Stomach smooth muscle (tissue), 2 donors: ENCODE measurements at regions not wholly inside any gene's neighbourhood (a gene's known extent, or its start where the extent isn't known, plus 50 kb on each side); places are given as distances from the start of the nearest gene placed in this dataset.

ENCODE experiments used
- H3K27ac ChIP-seq: one replicate; pipeline ENCODE4 v1.7.0; 2013; ENCODE audit warnings: mild to moderate bottlenecking, low read length, inconsistent platforms
- H3K27me3 ChIP-seq, 2 donors: one replicate each; pipeline ENCODE4 v1.7.0; 2013; ENCODE audit warnings: low read length in 2 of 2; ENCODE audit not compliant: insufficient read depth in 2 of 2, control insufficient read depth in 1 of 2
- H3K36me3 ChIP-seq, 2 donors: one replicate each; pipeline ENCODE4 v1.7.0; 2013; ENCODE audit warnings: low read length in 2 of 2; ENCODE audit not compliant: control insufficient read depth in 2 of 2, insufficient read depth in 2 of 2
- H3K4me1 ChIP-seq: one replicate; pipeline ENCODE4 v1.7.0; 2013; ENCODE audit warnings: low read length; ENCODE audit not compliant: control insufficient read depth, insufficient read depth
- H3K4me3 ChIP-seq, 2 donors: one replicate each; pipeline ENCODE4 v1.7.0; 2013; ENCODE audit warnings: low read length in 2 of 2
- H3K9ac ChIP-seq, 2 donors: one replicate each; pipeline ENCODE4 v1.7.0; 2013; ENCODE audit warnings: low read length in 2 of 2, mild to moderate bottlenecking in 1 of 2
- H3K9me3 ChIP-seq, 2 donors: one replicate each; pipeline ENCODE4 v1.7.0; 2013; ENCODE audit warnings: low read length in 2 of 2; ENCODE audit not compliant: control insufficient read depth in 2 of 2
- donor health status: healthy.
- donor health status: Pancreatic carcinoma.

DNA sequence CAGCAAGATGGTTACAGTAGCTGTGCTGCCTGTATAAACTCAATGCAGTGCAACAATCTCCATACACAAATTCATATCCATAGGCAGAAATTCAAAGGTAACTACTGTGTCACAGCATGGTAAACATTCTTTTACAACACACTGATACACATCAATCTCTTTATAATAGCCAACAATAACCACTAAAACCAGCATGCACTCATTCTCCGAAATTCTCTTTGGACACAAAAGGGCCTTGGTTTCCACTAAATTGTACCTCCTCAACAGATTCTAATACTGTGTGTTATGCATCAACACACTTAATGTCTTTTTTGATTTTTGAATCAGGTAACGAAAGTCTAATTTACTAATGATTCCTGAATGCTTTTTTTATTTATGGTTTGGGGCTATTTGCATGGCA is 1323.7 kb downstream of the GRIK2 start:
- H3K9me3 ChIP-seq: no peaks in the 10 kb centered on the region
- H3K27me3 ChIP-seq: no peaks in the 10 kb centered on the region
- H3K4me1 ChIP-seq: no peaks in the 10 kb centered on the region
- H3K27ac ChIP-seq: no peak overlapping the region
- no peaks in the 10 kb centered on the region for H3K36me3 ChIP-seq
- H3K4me3 ChIP-seq: no peak overlapping the region
- H3K9ac ChIP-seq: no peak overlapping the region

GRCh38 chr6:102701019-102701418 is 1307.5 kb downstream of the GRIK2 start:
- Histone ChIP-seq H3K36me3 (no peaks in the 10 kb centered on the region), H3K27me3 (no peaks in the 10 kb centered on the region), H3K9ac (no peak overlapping the region), H3K9me3 (no peaks in the 10 kb centered on the region), H3K4me1 (no peaks in the 10 kb centered on the region), H3K27ac (no peak overlapping the region), H3K4me3 (no peak overlapping the region)

DNA sequence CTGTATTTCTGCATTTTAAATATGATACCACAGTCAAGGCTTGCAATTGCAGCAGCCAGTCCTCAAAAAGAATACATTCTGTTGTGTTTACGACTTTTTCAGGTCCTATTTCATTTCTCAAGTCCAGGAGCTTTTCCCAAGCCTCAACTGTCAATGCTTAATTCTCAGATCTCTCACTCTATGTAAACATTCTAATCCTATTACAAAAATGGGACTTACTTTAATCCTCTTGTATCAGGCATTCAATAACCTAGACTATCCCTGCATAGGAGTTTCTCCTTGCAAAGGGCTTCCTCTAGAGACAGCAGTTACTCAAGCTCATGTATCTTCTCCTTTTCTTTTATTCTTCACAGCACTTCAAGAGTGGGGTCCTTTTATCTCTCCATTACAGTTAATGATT is 1293.0 kb downstream of the GRIK2 start:
- H3K36me3 ChIP-seq: no peaks in the 10 kb centered on the region
- H3K27me3 ChIP-seq: no peaks in the 10 kb centered on the region

GRCh38 chr6:102680413-102680812 is 1286.9 kb downstream of the GRIK2 start:
- no peak overlapping the region for H3K4me3 ChIP-seq
- H3K9me3 ChIP-seq: no peaks in the 10 kb centered on the region
- no peaks in the 10 kb centered on the region for H3K4me1 ChIP-seq

More for the DNA sequence above, 1293.0 kb downstream of the GRIK2 start:
- no peak overlapping the region for H3K9ac ChIP-seq
- no peaks in the 10 kb centered on the region for H3K9me3 ChIP-seq
- H3K4me3 ChIP-seq: no peak overlapping the region
- H3K4me1 ChIP-seq: no peaks in the 10 kb centered on the region
- H3K27ac ChIP-seq: no peak overlapping the region

GRCh38 chr6:102679865-102680264 is 1286.4 kb downstream of the GRIK2 start:
- H3K27me3 ChIP-seq: no peaks in the 10 kb centered on the region
- H3K9ac ChIP-seq: no peak overlapping the region
- H3K36me3 ChIP-seq: no peaks in the 10 kb centered on the region
- no peak overlapping the region for H3K4me3 ChIP-seq
- no peaks in the 10 kb centered on the region for H3K4me1 ChIP-seq
- H3K27ac ChIP-seq: no peak overlapping the region
- no peaks in the 10 kb centered on the region for H3K9me3 ChIP-seq

More at GRCh38 chr6:102680413-102680812, 1286.9 kb downstream of the GRIK2 start:
- H3K9ac ChIP-seq: no peak overlapping the region
- no peaks in the 10 kb centered on the region for H3K27me3 ChIP-seq
- no peak overlapping the region for H3K27ac ChIP-seq
- no peaks in the 10 kb centered on the region for H3K36me3 ChIP-seq

GRCh38 chr6:102677225-102677624 is 1283.7 kb downstream of the GRIK2 start:
- Histone ChIP-seq H3K9me3 (no peaks in the 10 kb centered on the region), H3K27me3 (no peaks in the 10 kb centered on the region), H3K9ac (no peak overlapping the region), H3K36me3 (no peaks in the 10 kb centered on the region), H3K4me3 (no peak overlapping the region), H3K4me1 (no peaks in the 10 kb centered on the region), H3K27ac (no peak overlapping the region)

DNA sequence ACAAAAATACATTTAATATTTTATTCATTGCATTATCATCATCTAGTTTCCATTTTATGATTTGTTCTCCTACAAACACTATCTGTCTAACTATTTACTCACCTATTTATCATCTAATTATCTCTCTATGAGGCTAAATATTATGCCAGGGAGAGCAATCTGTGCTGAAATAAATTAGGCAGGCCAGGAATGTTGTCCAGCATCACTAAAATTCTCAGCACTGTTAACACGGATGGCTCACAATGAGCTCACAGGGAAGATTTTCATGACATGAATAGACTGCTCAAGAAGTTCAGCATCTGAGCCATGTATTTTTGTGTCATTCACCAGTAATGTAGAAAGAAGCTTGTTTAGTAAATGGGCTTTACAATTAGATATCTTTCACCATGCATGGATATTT is 1277.2 kb downstream of the GRIK2 start:
- Histone ChIP-seq H3K4me3 (no peak overlapping the region), H3K27me3 (no peaks in the 10 kb centered on the region), H3K27ac (no peak overlapping the region), H3K9ac (no peak overlapping the region), H3K36me3 (no peaks in the 10 kb centered on the region), H3K4me1 (no peaks in the 10 kb centered on the region), H3K9me3 (no peaks in the 10 kb centered on the region)

GRCh38 chr6:102662851-102663250 is 1269.3 kb downstream of the GRIK2 start:
- H3K4me3 ChIP-seq: no peak overlapping the region
- H3K9ac ChIP-seq: no peak overlapping the region

DNA sequence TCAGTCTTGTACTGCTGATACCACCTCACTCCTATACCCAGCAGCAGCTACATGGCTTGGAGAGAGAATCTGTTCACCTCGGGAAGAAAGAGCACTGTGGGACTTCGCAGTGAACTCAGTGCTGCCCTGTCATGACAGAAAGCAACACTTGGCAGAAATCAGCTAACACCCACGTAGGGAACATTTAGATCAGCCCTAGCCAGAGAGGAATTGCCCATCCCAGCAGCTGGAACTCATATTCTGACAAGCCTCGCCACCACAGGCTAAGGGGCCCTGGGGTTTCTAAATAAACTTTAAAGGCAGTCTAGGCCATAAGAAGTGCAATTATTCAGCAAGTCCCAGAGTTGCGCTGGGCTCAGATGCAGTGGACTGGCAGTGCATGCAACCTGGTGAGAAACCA is 1266.8 kb downstream of the GRIK2 start:
- Histone ChIP-seq H3K36me3 (no peaks in the 10 kb centered on the region), H3K9me3 (no peaks in the 10 kb centered on the region), H3K27ac (no peak overlapping the region), H3K4me1 (no peaks in the 10 kb centered on the region), H3K27me3 (no peaks in the 10 kb centered on the region), H3K9ac (no peak overlapping the region), H3K4me3 (no peak overlapping the region)

More at GRCh38 chr6:102662851-102663250, 1269.3 kb downstream of the GRIK2 start:
- Histone ChIP-seq H3K27ac (no peak overlapping the region), H3K27me3 (no peaks in the 10 kb centered on the region), H3K4me1 (no peaks in the 10 kb centered on the region), H3K36me3 (no peaks in the 10 kb centered on the region), H3K9me3 (no peaks in the 10 kb centered on the region)

DNA sequence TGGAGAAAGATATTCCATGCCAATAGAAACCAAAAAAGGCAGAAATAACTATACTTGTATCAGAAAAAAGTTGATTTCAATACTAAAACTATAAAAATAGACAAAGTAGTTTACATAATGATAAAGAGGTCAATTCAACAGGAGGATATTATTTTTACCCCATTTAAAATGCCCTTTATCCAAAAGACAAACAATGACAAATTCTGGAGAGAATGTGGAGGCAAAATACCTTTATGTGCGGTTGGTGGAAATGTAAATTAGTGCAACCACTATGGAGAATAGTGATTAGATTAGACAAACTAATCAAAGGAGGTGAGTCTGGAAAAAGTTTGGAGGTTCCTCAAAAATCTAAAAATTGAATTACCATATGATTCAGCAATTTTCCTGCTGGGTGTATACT is 1262.3 kb downstream of the GRIK2 start:
- Histone ChIP-seq H3K4me3 (no peak overlapping the region), H3K4me1 (no peaks in the 10 kb centered on the region), H3K27ac (no peak overlapping the region), H3K9ac (no peak overlapping the region), H3K9me3 (no peaks in the 10 kb centered on the region), H3K27me3 (no peaks in the 10 kb centered on the region), H3K36me3 (no peaks in the 10 kb centered on the region)

GRCh38 chr6:102641426-102641825 is 1247.9 kb downstream of the GRIK2 start:
- H3K36me3 ChIP-seq: no peaks in the 10 kb centered on the region
- no peak overlapping the region for H3K4me3 ChIP-seq
- no peaks in the 10 kb centered on the region for H3K4me1 ChIP-seq
- H3K27ac ChIP-seq: no peak overlapping the region
- H3K9ac ChIP-seq: no peak overlapping the region
- no peaks in the 10 kb centered on the region for H3K27me3 ChIP-seq
- no peaks in the 10 kb centered on the region for H3K9me3 ChIP-seq
